GM12891 (cell line): ENCODE measurements at regions not wholly inside any gene's neighbourhood (a gene's known extent, or its start where the extent isn't known, plus 50 kb on each side); places are given as distances from the start of the nearest gene placed in this dataset.

ENCODE experiments used
- PAX5 ChIP-seq: IDR thresholded peaks from 2 replicates; pipeline ENCODE4 v1.6.1; 2011; ENCODE audit warnings: low read length, moderate library complexity, mild to moderate bottlenecking; ENCODE audit not compliant: insufficient read depth, severe bottlenecking
- POLR2A ChIP-seq: IDR thresholded peaks from 2 replicates; pipeline ENCODE4 v1.6.1; 2011; ENCODE audit warnings: low read depth, low read length, control low read depth
- POLR2AphosphoS5 ChIP-seq: IDR thresholded peaks from 2 replicates; pipeline ENCODE4 v1.6.1; 2011; ENCODE audit warnings: low read depth, low read length, control low read depth
- SPI1 ChIP-seq: IDR thresholded peaks from 2 replicates; pipeline ENCODE4 v1.6.1; 2011; ENCODE audit warnings: low read depth, low read length, control low read depth
- TAF1 ChIP-seq: IDR thresholded peaks from 2 replicates; pipeline ENCODE4 v1.6.1; 2011; ENCODE audit warnings: low read depth, low read length, control low read depth

DNA sequence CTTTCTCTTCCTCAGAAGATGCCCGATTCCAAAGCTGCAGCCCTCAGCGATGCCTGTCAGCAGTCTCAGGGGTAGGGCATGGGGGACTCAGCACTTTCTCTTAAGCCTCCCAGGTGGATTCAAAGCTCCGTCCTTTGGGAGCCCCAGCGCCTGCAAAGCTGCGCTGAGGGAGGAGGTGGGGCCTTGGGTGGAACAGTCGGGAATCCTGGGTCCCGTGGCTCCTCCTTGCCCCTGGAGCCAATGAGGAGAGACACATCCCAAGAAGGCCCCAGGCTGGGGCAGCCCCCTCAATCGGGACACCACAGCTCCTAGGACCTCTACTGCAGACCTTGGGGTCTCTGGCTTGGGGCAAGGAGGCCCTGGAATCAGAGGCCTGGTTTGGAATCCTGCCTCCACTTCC lies 227.5 kb upstream of the IGF1R start:
- TF ChIP-seq POLR2AphosphoS5 (no peak), POLR2A (no peak), SPI1 (no peak), PAX5 (no peak), TAF1 (no peak)
